IPS-15b (cell line): ENCODE measurements at regions not wholly inside any gene's neighbourhood (a gene's known extent, or its start where the extent isn't known, plus 50 kb on each side); places are given as distances from the start of the nearest gene placed in this dataset.

Experiments
- H3K27me3 ChIP-seq: one replicate; pipeline ENCODE4 v1.6.1; 2013; ENCODE audit warnings: low read length; ENCODE audit not compliant: control insufficient read depth, insufficient read depth
- H3K36me3 ChIP-seq: one replicate; pipeline ENCODE4 v1.6.1; 2013; ENCODE audit warnings: low read length; ENCODE audit not compliant: control insufficient read depth, insufficient read depth
- H3K4me1 ChIP-seq: one replicate; pipeline ENCODE4 v1.6.1; 2013; ENCODE audit warnings: mild to moderate bottlenecking, low read length; ENCODE audit not compliant: control insufficient read depth, insufficient read depth
- H3K4me3 ChIP-seq: one replicate; pipeline ENCODE4 v1.5.1; 2013; ENCODE audit warnings: low read depth, low read length
- H3K9ac ChIP-seq: one replicate; pipeline ENCODE4 v1.6.1; 2013; ENCODE audit warnings: low read depth, mild to moderate bottlenecking, low read length
- H3K9me3 ChIP-seq: one replicate; pipeline ENCODE4 v1.6.1; 2013; ENCODE audit warnings: mild to moderate bottlenecking, low read length; ENCODE audit not compliant: control insufficient read depth, insufficient read depth

DNA sequence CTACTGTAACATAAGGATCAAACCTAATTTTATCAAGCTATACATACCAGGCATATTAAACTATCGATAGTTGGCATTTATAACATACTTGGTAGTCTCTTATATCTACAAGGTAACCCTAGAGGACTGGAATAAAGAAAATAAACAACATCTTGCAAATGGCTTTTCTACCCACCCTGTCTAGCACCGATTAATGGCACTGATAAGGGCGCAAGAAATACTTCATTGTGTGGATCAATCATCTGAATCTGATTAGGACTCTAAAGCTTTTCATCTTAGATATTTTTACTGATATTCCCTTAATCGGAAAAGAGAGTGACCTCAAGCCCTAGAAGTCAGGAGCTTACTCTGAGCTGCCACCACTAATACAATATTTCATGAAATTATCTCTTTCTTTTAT is 1461.7 kb upstream of the PIK3C3 start:
- Histone ChIP-seq H3K9me3 (no peaks in the 10 kb centered on the region), H3K27me3 (no peaks in the 10 kb centered on the region), H3K36me3 (no peaks in the 10 kb centered on the region), H3K4me3 (no peak overlapping the region), H3K4me1 (no peaks in the 10 kb centered on the region), H3K9ac (no peak overlapping the region)

DNA sequence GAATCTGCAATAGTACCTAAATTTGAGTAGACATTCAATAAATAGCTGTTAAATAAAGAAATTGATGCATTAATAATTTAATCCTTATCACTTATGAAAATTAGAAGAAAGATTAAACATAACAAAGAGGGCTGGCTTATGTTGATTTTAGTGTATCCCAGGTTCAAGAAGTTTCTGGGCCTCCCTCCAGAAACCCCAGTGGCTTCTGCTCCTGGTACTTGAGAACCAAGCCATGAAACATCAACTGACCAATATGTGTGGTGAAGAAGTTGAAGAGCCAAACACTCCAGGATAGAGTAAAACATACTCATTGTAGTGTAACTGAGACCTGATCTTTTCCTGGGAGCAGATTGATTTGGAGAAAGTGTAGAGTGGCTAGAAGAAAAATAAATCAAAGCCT is 1465.7 kb upstream of the PIK3C3 start:
- Histone ChIP-seq H3K4me1 (no peaks in the 10 kb centered on the region), H3K4me3 (no peak overlapping the region), H3K36me3 (no peaks in the 10 kb centered on the region), H3K27me3 (no peaks in the 10 kb centered on the region), H3K9ac (no peak overlapping the region), H3K9me3 (no peaks in the 10 kb centered on the region)

DNA sequence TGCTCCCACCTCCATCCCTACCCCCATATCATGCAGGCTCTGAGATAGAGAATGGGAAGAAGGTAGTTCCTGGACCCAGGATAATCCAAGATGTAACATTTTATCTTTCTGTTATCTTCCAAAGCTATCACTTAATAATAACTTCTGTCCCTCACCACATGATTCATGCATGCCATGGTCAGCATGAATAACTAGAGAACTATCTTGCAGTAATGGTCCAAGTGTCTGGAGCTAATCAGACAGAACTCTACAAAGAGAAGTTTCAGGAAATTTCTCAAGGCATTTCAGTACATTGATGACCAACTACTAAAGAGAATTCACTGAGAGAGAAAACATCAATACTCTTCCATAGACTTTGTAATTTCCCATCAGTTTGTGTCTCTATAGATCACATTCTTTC is 1469.7 kb upstream of the PIK3C3 start:
- H3K4me3 ChIP-seq, result no peak overlapping the region
- H3K4me1 ChIP-seq, result no peaks in the 10 kb centered on the region
- H3K36me3 ChIP-seq, result no peaks in the 10 kb centered on the region
- no peaks in the 10 kb centered on the region for H3K27me3 ChIP-seq
- no peak overlapping the region for H3K9ac ChIP-seq
- H3K9me3 ChIP-seq, result no peaks in the 10 kb centered on the region

DNA sequence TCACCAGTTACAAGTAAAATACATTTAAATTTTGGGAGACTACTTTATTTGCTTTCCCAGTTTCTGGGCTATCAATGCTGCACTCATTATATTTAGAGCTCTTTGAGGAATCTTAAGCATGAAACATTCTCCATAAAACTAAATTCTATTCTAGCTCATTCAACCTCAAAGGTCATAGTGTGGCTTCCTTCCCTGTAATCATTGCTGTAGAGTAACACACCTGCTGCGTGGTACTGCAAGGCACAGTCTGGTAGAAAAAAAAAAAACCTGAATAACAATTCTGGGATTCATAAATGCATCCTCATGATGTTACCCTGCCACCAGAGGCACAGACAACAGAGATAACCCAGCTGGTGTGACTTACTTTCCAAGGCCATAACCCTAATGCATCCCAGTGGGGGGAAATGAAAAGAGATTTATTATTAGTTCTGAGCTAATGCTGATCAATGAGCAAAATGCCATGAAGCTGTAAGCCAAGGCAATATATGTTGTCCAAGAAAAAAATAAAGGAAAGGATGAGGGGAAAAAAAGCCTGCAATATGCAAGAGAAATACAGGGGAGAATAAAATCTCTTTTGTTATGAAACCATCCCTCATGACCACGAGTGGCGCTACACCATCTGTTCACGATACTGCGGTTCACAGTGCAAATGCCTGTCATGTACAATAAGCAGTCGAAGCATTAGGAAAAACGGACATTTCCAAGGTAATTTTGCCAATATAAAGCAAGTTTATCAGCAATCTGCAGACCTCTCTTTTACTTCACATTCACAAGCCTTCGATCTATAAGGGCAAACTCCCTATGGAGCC is 1481.6 kb upstream of the PIK3C3 start:
- H3K4me3 ChIP-seq, result no peak overlapping the region
- no peaks in the 10 kb centered on the region for H3K9me3 ChIP-seq
- no peak overlapping the region for H3K9ac ChIP-seq
- no peaks in the 10 kb centered on the region for H3K4me1 ChIP-seq
- H3K36me3 ChIP-seq, result no peaks in the 10 kb centered on the region
- no peaks in the 10 kb centered on the region for H3K27me3 ChIP-seq

DNA sequence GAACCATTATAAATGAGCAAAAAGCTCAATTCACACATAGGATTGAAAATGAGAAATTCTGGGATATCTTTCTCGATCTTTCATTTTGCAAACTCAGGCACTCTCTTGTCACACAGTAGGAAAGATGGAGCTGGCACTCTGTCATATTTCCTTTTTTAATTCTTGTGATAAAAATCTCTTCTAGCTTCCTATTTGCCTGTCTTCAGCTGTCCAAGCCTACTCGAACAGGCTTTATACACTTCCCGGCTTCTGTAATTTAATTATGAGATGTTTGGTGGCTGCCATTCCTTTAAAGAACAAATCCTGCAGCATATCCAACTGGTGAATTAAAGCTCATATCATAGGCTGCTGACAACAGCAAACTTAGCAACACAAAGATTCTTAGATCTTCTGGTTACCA is 1484.3 kb upstream of the PIK3C3 start:
- H3K27me3 ChIP-seq, result no peaks in the 10 kb centered on the region
- no peak overlapping the region for H3K4me3 ChIP-seq
- no peaks in the 10 kb centered on the region for H3K4me1 ChIP-seq
- no peaks in the 10 kb centered on the region for H3K36me3 ChIP-seq
- no peak overlapping the region for H3K9ac ChIP-seq
- H3K9me3 ChIP-seq, result no peaks in the 10 kb centered on the region

DNA sequence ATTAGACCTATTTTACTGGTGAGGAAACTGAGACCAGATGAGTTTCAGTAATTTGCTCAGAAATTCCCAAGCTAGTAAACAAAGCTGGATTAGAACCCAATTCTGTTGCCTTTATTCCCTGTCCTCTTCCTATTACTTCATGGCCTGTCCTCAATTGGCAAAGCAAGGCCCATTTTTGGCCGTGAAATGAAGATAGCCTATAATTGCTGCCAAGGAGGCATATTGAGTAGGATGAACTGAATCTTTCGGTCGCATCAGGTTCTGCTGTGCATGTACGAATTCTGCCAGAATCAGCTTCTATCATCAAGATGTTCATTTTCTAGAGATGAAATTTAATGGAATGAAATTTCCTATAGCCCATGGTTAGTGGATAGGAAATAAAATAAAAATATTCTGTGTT is 1485.2 kb upstream of the PIK3C3 start:
- Histone ChIP-seq H3K36me3 (no peaks in the 10 kb centered on the region), H3K9ac (no peak overlapping the region), H3K9me3 (no peaks in the 10 kb centered on the region), H3K27me3 (no peaks in the 10 kb centered on the region), H3K4me3 (no peak overlapping the region), H3K4me1 (no peaks in the 10 kb centered on the region)

DNA sequence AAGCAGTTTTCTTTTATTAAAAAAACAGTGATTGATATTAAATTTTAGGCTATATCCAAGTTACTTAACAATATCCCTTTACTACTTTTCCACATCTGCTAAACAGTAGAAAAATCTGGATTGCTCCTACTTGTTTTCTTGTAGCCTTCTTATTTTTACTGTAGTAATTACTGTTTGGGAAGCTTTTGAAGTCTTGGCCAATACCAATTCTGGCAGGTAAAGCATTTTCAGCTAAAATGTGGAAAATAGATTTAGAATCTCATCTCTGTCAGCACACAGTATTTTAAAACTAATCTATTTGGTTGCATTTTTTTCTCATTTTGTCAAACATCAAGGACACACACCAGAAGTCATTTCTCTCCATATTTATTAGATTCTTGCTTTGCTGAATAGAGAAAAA is 1485.7 kb upstream of the PIK3C3 start:
- no peak overlapping the region for H3K9ac ChIP-seq
- no peak overlapping the region for H3K4me3 ChIP-seq
- no peaks in the 10 kb centered on the region for H3K4me1 ChIP-seq
- no peaks in the 10 kb centered on the region for H3K9me3 ChIP-seq
- no peaks in the 10 kb centered on the region for H3K36me3 ChIP-seq
- H3K27me3 ChIP-seq, result no peaks in the 10 kb centered on the region

DNA sequence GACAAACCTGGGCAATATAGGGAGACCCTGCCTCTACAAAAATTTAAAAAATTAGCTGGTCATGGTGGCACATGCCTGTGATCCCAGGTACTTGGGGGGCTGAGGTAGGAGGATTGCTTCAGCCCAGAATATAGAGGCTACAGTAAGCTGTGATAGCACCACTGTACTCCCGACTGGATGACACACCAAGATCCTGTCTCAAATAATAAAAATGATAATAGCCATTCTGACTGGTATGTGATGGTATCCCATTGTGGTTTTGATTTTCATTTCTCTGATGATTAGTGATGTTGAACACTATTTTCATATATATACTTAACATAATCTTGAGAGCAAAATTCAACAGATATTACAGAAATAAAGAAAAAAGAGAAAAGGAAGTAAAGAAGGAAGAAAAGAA is 1491.0 kb upstream of the PIK3C3 start:
- H3K4me1 ChIP-seq, result no peaks in the 10 kb centered on the region
- no peaks in the 10 kb centered on the region for H3K9me3 ChIP-seq
- H3K27me3 ChIP-seq, result no peaks in the 10 kb centered on the region
- H3K4me3 ChIP-seq, result no peak overlapping the region
- no peak overlapping the region for H3K9ac ChIP-seq
- no peaks in the 10 kb centered on the region for H3K36me3 ChIP-seq

DNA sequence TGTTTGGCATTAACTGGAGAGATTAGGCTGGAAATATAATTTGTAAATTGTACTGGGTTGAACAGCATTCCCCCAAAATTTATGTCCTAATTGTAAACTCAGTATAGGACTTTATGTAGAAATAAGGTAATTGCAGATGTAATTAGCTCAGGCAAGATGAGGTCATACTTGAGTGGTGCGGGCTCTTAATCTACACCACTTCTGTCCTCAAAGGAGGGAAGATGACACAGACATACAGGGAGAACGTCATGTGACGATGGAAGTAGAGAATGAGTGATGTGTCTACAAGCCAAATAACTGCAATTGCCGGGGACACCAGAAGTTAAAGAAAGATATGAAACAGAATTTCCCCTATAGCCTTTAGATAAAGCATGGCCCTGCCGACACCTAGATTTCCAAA is 1501.1 kb upstream of the PIK3C3 start:
- no peaks in the 10 kb centered on the region for H3K36me3 ChIP-seq
- H3K27me3 ChIP-seq, result no peaks in the 10 kb centered on the region
- H3K4me3 ChIP-seq, result no peak overlapping the region
- H3K9ac ChIP-seq, result no peak overlapping the region
- H3K4me1 ChIP-seq, result no peaks in the 10 kb centered on the region
- H3K9me3 ChIP-seq, result no peaks in the 10 kb centered on the region

DNA sequence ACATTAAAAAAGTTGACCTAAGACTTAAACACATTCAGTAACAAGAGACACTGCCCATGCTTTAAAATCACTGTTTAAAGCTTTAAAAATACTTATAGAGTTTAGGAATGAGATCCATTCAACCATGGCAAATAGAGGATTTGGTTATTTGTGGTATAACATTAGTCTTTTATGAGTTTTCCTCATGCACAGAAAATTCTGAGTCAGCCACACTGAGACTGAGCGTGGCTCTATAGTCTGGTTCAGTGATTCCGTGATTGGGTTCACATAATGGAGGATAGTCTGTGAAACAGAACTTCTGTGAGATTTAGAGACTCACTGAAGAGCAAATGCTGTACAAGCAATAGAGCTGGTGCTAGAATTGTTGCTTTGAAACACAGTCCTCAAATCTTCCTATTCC is 1502.4 kb upstream of the PIK3C3 start:
- Histone ChIP-seq H3K4me1 (no peaks in the 10 kb centered on the region), H3K36me3 (no peaks in the 10 kb centered on the region), H3K27me3 (no peaks in the 10 kb centered on the region), H3K9ac (no peak overlapping the region), H3K4me3 (no peak overlapping the region), H3K9me3 (no peaks in the 10 kb centered on the region)

DNA sequence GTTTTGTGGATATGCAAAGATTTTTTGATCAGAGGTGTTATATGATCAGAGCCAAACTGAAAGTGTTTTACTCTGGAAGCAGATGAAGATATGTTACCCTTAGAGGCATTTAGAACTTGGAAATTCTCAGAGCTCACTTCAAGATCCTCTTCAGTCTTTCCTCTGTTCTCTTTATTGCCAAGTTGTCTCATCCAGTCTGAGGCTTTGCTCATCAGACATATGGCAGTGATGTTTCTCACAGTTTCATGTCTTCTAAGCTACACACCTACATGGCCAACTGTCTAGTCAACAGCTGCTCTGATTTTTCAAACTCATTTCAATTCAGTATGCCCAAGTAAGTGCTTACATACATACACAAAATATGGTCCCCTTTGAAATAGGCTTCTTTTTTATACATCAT is 1504.3 kb upstream of the PIK3C3 start:
- Histone ChIP-seq H3K4me1 (no peaks in the 10 kb centered on the region), H3K4me3 (no peak overlapping the region), H3K9ac (no peak overlapping the region), H3K27me3 (no peaks in the 10 kb centered on the region), H3K36me3 (no peaks in the 10 kb centered on the region), H3K9me3 (no peaks in the 10 kb centered on the region)

DNA sequence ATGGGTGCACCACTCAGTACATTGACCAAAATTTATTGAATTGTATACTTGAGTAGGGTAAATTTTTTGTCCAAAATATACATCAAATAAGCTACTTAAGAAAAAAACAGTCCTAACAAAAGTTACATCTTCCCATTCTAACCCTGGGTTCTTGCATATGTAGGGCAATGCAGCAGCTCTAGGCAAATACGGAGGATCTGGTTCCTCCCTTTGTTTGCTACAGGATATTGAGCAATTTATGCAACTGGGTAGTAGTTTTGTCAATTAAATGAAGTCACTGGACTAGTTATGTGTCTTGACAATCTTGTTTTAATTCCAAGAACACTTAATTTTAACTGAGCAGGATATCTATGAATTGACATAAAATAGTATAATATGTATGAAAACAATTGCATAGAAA is 1507.2 kb upstream of the PIK3C3 start:
- no peaks in the 10 kb centered on the region for H3K4me1 ChIP-seq
- no peaks in the 10 kb centered on the region for H3K36me3 ChIP-seq

More for the DNA sequence above, 1507.2 kb upstream of the PIK3C3 start:
- H3K9me3 ChIP-seq, result no peaks in the 10 kb centered on the region
- H3K4me3 ChIP-seq, result no peak overlapping the region
- no peaks in the 10 kb centered on the region for H3K27me3 ChIP-seq
- no peak overlapping the region for H3K9ac ChIP-seq
